WERI-Rb-1 (cell line): ENCODE measurements at regions not wholly inside any gene's neighbourhood (a gene's known extent, or its start where the extent isn't known, plus 50 kb on each side); places are given as distances from the start of the nearest gene placed in this dataset.
"Not testable (repeated sequence)": the region's sequence is repeated elsewhere in the genome, so short reads cannot be mapped to it uniquely, and the experiment has no call there.

Experiments used
- DNase-seq: peaks from one replicate; pipeline ENCODE4 v3.0.0-alpha.2; 2020
- H3K27ac ChIP-seq: fragments of 250-450 bp; sonication (Bioruptor Pico); 2 replicates; pipeline ENCODE4 v1.5.1; 2020; ENCODE audit warnings: mild to moderate bottlenecking, moderate library complexity
- H3K27me3 ChIP-seq: fragments of 250-450 bp; sonication (Bioruptor Pico); 2 replicates; pipeline ENCODE4 v1.5.1; 2021; ENCODE audit warnings: mild to moderate bottlenecking, low read depth, moderate library complexity; ENCODE audit not compliant: insufficient read depth, severe bottlenecking
- H3K36me3 ChIP-seq: fragments of 250-450 bp; sonication (Bioruptor Pico); 2 replicates; pipeline ENCODE4 v1.5.1; 2020; ENCODE audit warnings: mild to moderate bottlenecking, moderate library complexity
- H3K4me3 ChIP-seq: 2 replicates; pipeline ENCODE4 v1.5.1; 2011; ENCODE audit warnings: low read depth, mild to moderate bottlenecking, control low read depth, low read length
- H3K9me3 ChIP-seq: fragments of 250-450 bp; sonication (Bioruptor Pico); 2 replicates; pipeline ENCODE4 v1.5.1; 2021; ENCODE audit warnings: mild to moderate bottlenecking, moderate library complexity; ENCODE audit not compliant: severe bottlenecking
- TF ChIP-seq, protein P1 (sequence below): IDR thresholded peaks from 2 replicates; pipeline ENCODE4 v1.5.1; 2011; ENCODE audit warnings: low read depth, mild to moderate bottlenecking, control low read depth, inconsistent platforms, low read length

DNA sequence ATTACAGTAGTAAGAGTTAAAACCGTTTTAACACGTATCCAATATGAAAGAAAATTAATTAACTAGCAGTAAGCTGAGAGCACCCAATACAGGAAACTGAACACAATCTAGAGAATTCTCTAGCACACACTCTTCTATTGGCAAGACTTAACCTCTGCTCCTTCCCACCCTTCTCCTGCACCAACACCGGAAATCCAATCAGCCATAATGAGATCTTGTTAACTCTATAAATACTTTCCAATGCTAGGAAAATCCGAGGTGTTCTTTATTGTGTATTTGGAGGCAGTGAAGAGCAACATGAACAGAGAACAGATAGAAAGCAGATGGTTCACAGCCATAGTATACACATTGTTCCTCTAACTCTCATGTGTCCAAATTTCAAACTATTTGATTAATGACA is 591.7 kb downstream of the CETN3 start:
- Histone ChIP-seq H3K27ac (no peak overlapping the region), H3K36me3 (no peaks in the 10 kb centered on the region), H3K9me3 (no peaks in the 10 kb centered on the region), H3K27me3 (no peaks in the 10 kb centered on the region), H3K4me3 (no peak overlapping the region)
- DNase-seq = no peak
- TF ChIP-seq, protein P1, sequence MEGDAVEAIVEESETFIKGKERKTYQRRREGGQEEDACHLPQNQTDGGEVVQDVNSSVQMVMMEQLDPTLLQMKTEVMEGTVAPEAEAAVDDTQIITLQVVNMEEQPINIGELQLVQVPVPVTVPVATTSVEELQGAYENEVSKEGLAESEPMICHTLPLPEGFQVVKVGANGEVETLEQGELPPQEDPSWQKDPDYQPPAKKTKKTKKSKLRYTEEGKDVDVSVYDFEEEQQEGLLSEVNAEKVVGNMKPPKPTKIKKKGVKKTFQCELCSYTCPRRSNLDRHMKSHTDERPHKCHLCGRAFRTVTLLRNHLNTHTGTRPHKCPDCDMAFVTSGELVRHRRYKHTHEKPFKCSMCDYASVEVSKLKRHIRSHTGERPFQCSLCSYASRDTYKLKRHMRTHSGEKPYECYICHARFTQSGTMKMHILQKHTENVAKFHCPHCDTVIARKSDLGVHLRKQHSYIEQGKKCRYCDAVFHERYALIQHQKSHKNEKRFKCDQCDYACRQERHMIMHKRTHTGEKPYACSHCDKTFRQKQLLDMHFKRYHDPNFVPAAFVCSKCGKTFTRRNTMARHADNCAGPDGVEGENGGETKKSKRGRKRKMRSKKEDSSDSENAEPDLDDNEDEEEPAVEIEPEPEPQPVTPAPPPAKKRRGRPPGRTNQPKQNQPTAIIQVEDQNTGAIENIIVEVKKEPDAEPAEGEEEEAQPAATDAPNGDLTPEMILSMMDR = no peak

- DNase-seq = no peak
- TF ChIP-seq, protein P1 = no peak
- Histone ChIP-seq H3K9me3 (no peaks in the 10 kb centered on the region), H3K27ac (no peak overlapping the region), H3K4me3 (no peak overlapping the region), H3K36me3 (no peaks in the 10 kb centered on the region), H3K27me3 (no peaks in the 10 kb centered on the region)
Measured at GRCh38 chr5:89816038-89816437, 593.5 kb downstream of the CETN3 start.

DNA sequence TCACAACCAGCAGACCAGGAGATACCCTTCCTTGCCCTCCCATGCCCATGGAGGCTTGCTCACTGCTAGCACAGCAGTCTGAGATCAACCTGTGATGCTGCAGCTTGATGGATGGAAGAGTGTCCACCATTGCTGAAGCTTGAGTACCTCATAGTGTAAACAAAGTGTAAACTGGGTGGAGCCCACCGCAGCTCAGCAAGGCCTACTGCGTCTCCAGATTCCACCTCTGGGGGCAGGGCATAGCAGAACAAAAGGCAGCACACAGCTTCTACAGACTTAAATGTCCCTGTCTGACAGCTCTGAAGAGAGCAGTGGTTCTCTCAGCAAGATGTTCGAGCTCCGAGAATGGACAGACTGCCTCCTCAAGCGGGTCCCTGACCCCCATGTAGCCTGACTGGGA is 608.8 kb downstream of the CETN3 start:
- not testable (repeated sequence) for H3K27me3 ChIP-seq, H3K27ac ChIP-seq, H3K4me3 ChIP-seq, DNase-seq, H3K36me3 ChIP-seq, H3K9me3 ChIP-seq

GRCh38 chr5:89794504-89794903 is 615.1 kb downstream of the CETN3 start:
- not testable (repeated sequence) for H3K9me3 ChIP-seq, DNase-seq, H3K27ac ChIP-seq, H3K36me3 ChIP-seq, H3K27me3 ChIP-seq, H3K4me3 ChIP-seq

GRCh38 chr5:89779734-89780133 is 629.8 kb downstream of the CETN3 start:
- not testable (repeated sequence) for H3K9me3 ChIP-seq, H3K4me3 ChIP-seq, H3K27me3 ChIP-seq, H3K27ac ChIP-seq, H3K36me3 ChIP-seq, DNase-seq

- H3K4me3 ChIP-seq = no peak overlapping the region
- TF ChIP-seq, protein P1 = no peak
- DNase-seq = no peak
- no peaks in the 10 kb centered on the region for H3K27me3 ChIP-seq
- no peak overlapping the region for H3K27ac ChIP-seq
- no peaks in the 10 kb centered on the region for H3K36me3 ChIP-seq
- H3K9me3 ChIP-seq = peaks cover 2% of the 10 kb centered on the region
Measured at GRCh38 chr5:89777758-89778157, 631.8 kb downstream of the CETN3 start.

DNA sequence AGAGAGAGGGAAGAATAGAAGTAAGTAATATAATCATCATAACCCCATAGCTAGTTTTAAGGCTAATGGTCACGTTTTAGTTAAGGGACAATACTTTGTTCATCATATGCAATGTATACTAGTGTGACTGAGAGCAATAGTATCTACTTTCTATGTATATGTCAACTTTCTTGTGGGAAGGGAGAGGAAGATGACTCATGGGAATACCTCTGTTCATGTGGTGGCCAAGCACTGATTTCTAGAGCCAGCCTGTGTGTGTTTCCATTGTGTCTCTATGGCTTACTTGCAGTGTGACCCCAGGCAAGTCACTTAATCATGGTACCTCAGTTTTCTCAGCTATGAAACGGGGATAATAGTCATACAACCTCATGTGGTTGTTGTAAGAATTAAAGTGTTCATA is 639.6 kb downstream of the CETN3 start:
- H3K36me3 ChIP-seq = no peaks in the 10 kb centered on the region
- no peaks in the 10 kb centered on the region for H3K9me3 ChIP-seq
- no peak for DNase-seq
- H3K4me3 ChIP-seq = no peak overlapping the region
- TF ChIP-seq, protein P1 = no peak
- H3K27me3 ChIP-seq = no peaks in the 10 kb centered on the region
- no peak overlapping the region for H3K27ac ChIP-seq
